ENCODE measurements at regions not wholly inside any gene's neighbourhood (a gene's known extent, or its start where the extent isn't known, plus 50 kb on each side); places are given as distances from the start of the nearest gene placed in this dataset.
"Not testable (repeated sequence)": the region's sequence is repeated elsewhere in the genome, so short reads cannot be mapped to it uniquely, and the experiment has no call there.

GRCh38 chr3:25191673-25192072, 236.4 kb upstream of the RARB start:
- H3K9me3 ChIP-seq (ENCODE audit: low read depth) = no peaks in the 10 kb centered on the region
- no peaks in the 10 kb centered on the region for H3K4me1 ChIP-seq (ENCODE audit: insufficient read depth)
- no peaks in the 10 kb centered on the region for H3K27me3 ChIP-seq (replicated peaks; ENCODE audit: insufficient read depth)
- TF ChIP-seq EZH2 (IDR thresholded peaks at IDR 0.05; ENCODE audit: insufficient read depth, poor library complexity, severe bottlenecking) = no peak
- TF ChIP-seq EZH2phosphoT487 (IDR thresholded peaks at IDR 0.05; ENCODE audit: insufficient read depth, low read depth) = no peak
- no peak overlapping the region for H3K27ac ChIP-seq
- H4K20me1 ChIP-seq (ENCODE audit: insufficient read depth) = no peaks in the 10 kb centered on the region
- no peak overlapping the region for H3K9ac ChIP-seq
- H3K4me3 ChIP-seq = no peak overlapping the region
- H3K4me2 ChIP-seq (ENCODE audit: unreplicated experiment) = no peak overlapping the region
- WGBS, 2 experiments (ENCODE audit: low coverage in 1 of 2, low lambda C conversion rate in 2 of 2, missing lambda C conversion rate in 2 of 2) = 15 to 27% methylated on average over 5 of the region's 5 CpGs
- no peaks in the 10 kb centered on the region for H3K36me3 ChIP-seq (ENCODE audit: low read depth)
- no peaks in the 10 kb centered on the region for H3F3A ChIP-seq (ENCODE audit: insufficient read depth)
- in situ Hi-C loops (cut with MboI) = no loop called here
- no peaks in the 10 kb centered on the region for H3K79me2 ChIP-seq (ENCODE audit: insufficient read depth)
- H3K9me2 ChIP-seq (ENCODE audit: insufficient read depth) = no peaks in the 10 kb centered on the region
- no peak overlapping the region for H2AFZ ChIP-seq
- no peak for DNase-seq

- H3F3A ChIP-seq (ENCODE audit: insufficient read depth); H4K20me1 ChIP-seq (ENCODE audit: insufficient read depth); in situ Hi-C loops (cut with MboI); H3K9ac ChIP-seq; H3K27ac ChIP-seq; H3K79me2 ChIP-seq (ENCODE audit: insufficient read depth); H3K4me2 ChIP-seq (ENCODE audit: unreplicated experiment); H3K4me3 ChIP-seq; DNase-seq; H3K9me3 ChIP-seq (ENCODE audit: low read depth); H3K4me1 ChIP-seq (ENCODE audit: insufficient read depth); H3K9me2 ChIP-seq (ENCODE audit: insufficient read depth); H3K36me3 ChIP-seq (ENCODE audit: low read depth); H2AFZ ChIP-seq; H3K27me3 ChIP-seq (replicated peaks; ENCODE audit: insufficient read depth): not testable (repeated sequence)
- WGBS, 2 experiments (ENCODE audit: low coverage in 1 of 2, low lambda C conversion rate in 2 of 2, missing lambda C conversion rate in 2 of 2) = 39 to 46% methylated on average over 5 of the region's 5 CpGs
These were observed 228.5 kb upstream of the RARB start for GRCh38 chr3:25199567-25199966.

DNA sequence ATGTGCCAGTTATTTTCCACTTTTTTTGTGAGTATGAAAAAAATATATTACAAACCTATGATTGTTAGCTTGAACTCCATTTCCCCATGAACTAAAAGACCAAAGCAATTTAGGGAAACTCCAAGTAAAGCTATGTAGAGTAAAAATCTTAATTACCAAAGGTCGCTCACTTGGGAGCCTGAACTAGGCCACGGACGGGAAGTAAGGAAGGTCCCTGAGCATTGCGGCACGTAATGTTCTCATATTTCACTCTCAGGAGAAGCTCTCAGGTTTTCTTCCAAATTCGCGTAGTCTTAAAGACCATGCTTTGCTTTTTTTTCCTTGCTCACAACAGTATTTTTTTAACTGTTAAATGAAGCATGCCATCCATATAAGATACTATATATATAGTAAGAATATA, 215.3 kb upstream of the RARB start:
- Histone ChIP-seq H3F3A (ENCODE audit: insufficient read depth) (no peaks in the 10 kb centered on the region), H3K9me3 (ENCODE audit: low read depth) (no peaks in the 10 kb centered on the region), H4K20me1 (ENCODE audit: insufficient read depth) (no peaks in the 10 kb centered on the region), H2AFZ (no peak overlapping the region), H3K4me3 (no peak overlapping the region), H3K36me3 (ENCODE audit: low read depth) (no peaks in the 10 kb centered on the region), H3K27me3 (replicated peaks; ENCODE audit: insufficient read depth) (no peaks in the 10 kb centered on the region), H3K79me2 (ENCODE audit: insufficient read depth) (no peaks in the 10 kb centered on the region), H3K4me1 (ENCODE audit: insufficient read depth) (no peaks in the 10 kb centered on the region), H3K27ac (no peak overlapping the region), H3K4me2 (ENCODE audit: unreplicated experiment) (no peak overlapping the region), H3K9ac (no peak overlapping the region), H3K9me2 (ENCODE audit: insufficient read depth) (no peaks in the 10 kb centered on the region)
- TF ChIP-seq EZH2 (IDR thresholded peaks at IDR 0.05; ENCODE audit: insufficient read depth, poor library complexity, severe bottlenecking) (no peak), EZH2phosphoT487 (IDR thresholded peaks at IDR 0.05; ENCODE audit: insufficient read depth, low read depth) (no peak)
- in situ Hi-C loops (cut with MboI) = no loop called here
- no peak for DNase-seq
- WGBS, 2 experiments (ENCODE audit: low coverage in 1 of 2, low lambda C conversion rate in 2 of 2, missing lambda C conversion rate in 2 of 2) = 51 to 54% methylated on average over 7 of the region's 7 CpGs

DNA sequence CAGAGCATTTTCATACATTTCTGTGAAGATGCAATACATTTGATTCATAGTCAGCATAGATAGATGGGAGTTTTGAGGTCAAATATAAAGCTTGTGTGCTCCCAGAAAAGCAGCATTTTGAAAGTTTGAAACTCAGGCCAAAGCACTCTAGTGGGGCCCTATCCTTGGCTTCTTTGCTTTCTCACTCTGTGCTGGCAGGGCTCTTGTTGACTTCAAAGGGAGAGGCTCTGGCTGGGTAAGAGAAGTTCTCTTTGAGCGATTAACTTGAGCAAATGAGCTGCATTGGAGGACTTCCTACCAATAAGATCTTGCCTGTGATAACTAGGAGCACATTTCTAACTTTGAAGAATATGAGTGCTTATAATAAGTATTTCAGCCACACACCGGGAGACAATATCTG, 214.0 kb upstream of the RARB start:
- Histone ChIP-seq H2AFZ (no peak overlapping the region), H3K4me1 (ENCODE audit: insufficient read depth) (no peaks in the 10 kb centered on the region), H3K4me3 (no peak overlapping the region), H3K9me2 (ENCODE audit: insufficient read depth) (no peaks in the 10 kb centered on the region), H3K9ac (no peak overlapping the region), H3K4me2 (ENCODE audit: unreplicated experiment) (no peak overlapping the region), H3F3A (ENCODE audit: insufficient read depth) (no peaks in the 10 kb centered on the region), H4K20me1 (ENCODE audit: insufficient read depth) (no peaks in the 10 kb centered on the region), H3K27ac (no peak overlapping the region), H3K9me3 (ENCODE audit: low read depth) (no peaks in the 10 kb centered on the region), H3K27me3 (replicated peaks; ENCODE audit: insufficient read depth) (no peaks in the 10 kb centered on the region), H3K79me2 (ENCODE audit: insufficient read depth) (no peaks in the 10 kb centered on the region), H3K36me3 (ENCODE audit: low read depth) (no peaks in the 10 kb centered on the region)
- no peak for TF ChIP-seq EZH2 (IDR thresholded peaks at IDR 0.05; ENCODE audit: insufficient read depth, poor library complexity, severe bottlenecking)
- in situ Hi-C loops (cut with MboI) = no loop called here
- DNase-seq = no peak
- WGBS, 2 experiments (ENCODE audit: low coverage in 1 of 2, low lambda C conversion rate in 2 of 2, missing lambda C conversion rate in 2 of 2) = 0 to 6% methylated on average over 2 of the region's 2 CpGs

- no peak overlapping the region for H2AFZ ChIP-seq
- in situ Hi-C loops (cut with MboI) = no loop called here
These were observed 209.7 kb upstream of the RARB start for GRCh38 chr3:25218362-25218761.

More at GRCh38 chr3:25218362-25218761, 209.7 kb upstream of the RARB start:
- Histone ChIP-seq H3K27me3 (replicated peaks; ENCODE audit: insufficient read depth) (no peaks in the 10 kb centered on the region), H4K20me1 (ENCODE audit: insufficient read depth) (no peaks in the 10 kb centered on the region), H3K9me3 (ENCODE audit: low read depth) (no peaks in the 10 kb centered on the region), H3K9ac (no peak overlapping the region), H3K4me3 (no peak overlapping the region), H3K79me2 (ENCODE audit: insufficient read depth) (no peaks in the 10 kb centered on the region), H3F3A (ENCODE audit: insufficient read depth) (no peaks in the 10 kb centered on the region), H3K4me1 (ENCODE audit: insufficient read depth) (no peaks in the 10 kb centered on the region), H3K36me3 (ENCODE audit: low read depth) (no peaks in the 10 kb centered on the region), H3K27ac (no peak overlapping the region), H3K9me2 (ENCODE audit: insufficient read depth) (no peaks in the 10 kb centered on the region), H3K4me2 (ENCODE audit: unreplicated experiment) (no peak overlapping the region)
- no peak for TF ChIP-seq EZH2 (IDR thresholded peaks at IDR 0.05; ENCODE audit: insufficient read depth, poor library complexity, severe bottlenecking)
- no peak for DNase-seq

Measured in GM23248 (cell line).